HCT116 (cell line): ENCODE measurements at regions not wholly inside any gene's neighbourhood (a gene's known extent, or its start where the extent isn't known, plus 50 kb on each side); places are given as distances from the start of the nearest gene placed in this dataset.
A peak's percentile ranks its signal among the peaks of the same experiment; 100 is the strongest.

Source experiments
- ATAC-seq: fragments of 200-7000 bp; cut with Tn5 transposase; 2 replicates; pipeline ENCODE4 v1.9.1; 2020; ENCODE audit warnings: mild to moderate bottlenecking, moderate library complexity
- BruUV-seq: library from RNA; stranded (reverse); fragments of 400-500 nt; replicated peaks from 2 replicates; lab custom pipeline; 2021; lab: Mats Ljungman, UMichigan
- CTCF ChIA-PET: fragments of 300-600 bp; sonication (Branson Sonifier 250); formaldehyde crosslinking; loops from one replicate; lab custom pipeline; 2021; ENCODE audit warnings: antibody characterized with exemption; lab: Charles Lee
- POLR2A ChIA-PET: fragments of 300-600, 350-600 bp; sonication (Branson Sonifier 250); formaldehyde crosslinking; loops from one replicate; lab custom pipeline; 2021; ENCODE audit warnings: antibody characterized with exemption; lab: Charles Lee
- RAD21 ChIA-PET, 2 experiments: fragments of 300-600 bp; sonication (Branson Sonifier 250); formaldehyde crosslinking; loops; one replicate each; lab custom pipeline; 2023; ENCODE audit warnings: low total read pairs in 2 of 2; ENCODE audit not compliant: uncharacterized antibody in 2 of 2, unreplicated experiment in 2 of 2, low non-redundant PET in 1 of 2; lab: Charles Lee
- DNase-seq: peaks from one replicate; pipeline ENCODE4 v3.0.0-alpha.2; 2010; ENCODE audit warnings: low read depth, low spot score
- H2AFZ ChIP-seq: fragments of 200-600 bp; shearing (Covaris generic), sonication (generic); 2 replicates; pipeline ENCODE4 v1.6.1; 2017; ENCODE audit warnings: low read depth, mixed run types, mixed read lengths, antibody characterized with exemption, low read length; ENCODE audit not compliant: poor library complexity, severe bottlenecking
- H3K27ac ChIP-seq: 2 replicates; pipeline ENCODE4 v1.5.1; 2012; ENCODE audit warnings: low read depth, low read length
- H3K27me3 ChIP-seq: fragments of 200-600 bp; sonication (generic); 2 replicates; pipeline ENCODE4 v1.6.1; 2016; ENCODE audit warnings: mixed run types, low read length, mixed read lengths; ENCODE audit not compliant: insufficient read depth
- H3K36me3 ChIP-seq, 2 experiments: fragments of 200-500 bp in 1 of 2; fragments of 200-600 bp in 1 of 2; sonication (Bioruptor generic) in 1 of 2; sonication (generic) in 1 of 2; 2 replicates each; pipeline versions ENCODE4 v1.5.1 to v1.6.1; 2014 to 2016; ENCODE audit warnings: low read length in 2 of 2, inconsistent platforms in 1 of 2, mixed read lengths in 1 of 2, mixed run types in 1 of 2; ENCODE audit not compliant: insufficient read depth in 2 of 2, control insufficient read depth in 1 of 2
- H3K4me1 ChIP-seq, 2 experiments: fragments of 200-600 bp in 1 of 2; sonication (generic) in 1 of 2; 2 replicates each; pipeline versions ENCODE4 v1.5.1 to v1.6.1; 2012 to 2017; ENCODE audit warnings: low read length in 2 of 2, inconsistent platforms in 1 of 2, mild to moderate bottlenecking in 1 of 2, mixed read lengths in 1 of 2, mixed run types in 1 of 2, moderate library complexity in 1 of 2; ENCODE audit not compliant: insufficient read depth in 2 of 2, control insufficient read depth in 1 of 2
- H3K4me2 ChIP-seq: fragments of 200-600 bp; sonication (generic); 2 replicates; pipeline ENCODE4 v1.6.1; 2017; ENCODE audit warnings: mixed run types, low read length, mixed read lengths
- H3K4me3 ChIP-seq, 2 experiments: fragments of 200-600 bp in 1 of 2; sonication (generic) in 1 of 2; replicated peaks in 1 of 2; 2 replicates each; pipeline ENCODE4 v1.5.1; 2011 to 2016; ENCODE audit warnings: low read length in 2 of 2, control low read depth in 1 of 2, low read depth in 1 of 2, mild to moderate bottlenecking in 1 of 2, mixed read lengths in 1 of 2, mixed run types in 1 of 2
- H3K79me2 ChIP-seq: fragments of 200-600 bp; sonication (generic); 2 replicates; pipeline ENCODE4 v1.6.1; 2017; ENCODE audit warnings: mild to moderate bottlenecking, mixed run types, low read length, moderate library complexity, mixed read lengths; ENCODE audit not compliant: insufficient read depth
- H3K9ac ChIP-seq: fragments of 200-600 bp; sonication (generic); 2 replicates; pipeline ENCODE4 v1.6.1; 2016; ENCODE audit warnings: low read length, mixed read lengths
- H3K9me2 ChIP-seq: fragments of 200-600 bp; sonication (generic), shearing (Covaris generic); 2 replicates; pipeline ENCODE4 v1.6.1; 2017; ENCODE audit warnings: mixed run types, mild to moderate bottlenecking, moderate library complexity; ENCODE audit not compliant: insufficient read depth
- H3K9me3 ChIP-seq, 2 experiments: fragments of 200-500 bp in 1 of 2; fragments of 200-600 bp in 1 of 2; sonication (Bioruptor generic) in 1 of 2; sonication (generic) in 1 of 2; 2 replicates each; pipeline ENCODE4 v1.6.1; 2014 to 2017; ENCODE audit warnings: low read length in 2 of 2, mixed read lengths in 2 of 2, inconsistent platforms in 1 of 2, low read depth in 1 of 2, mild to moderate bottlenecking in 1 of 2, mixed run types in 1 of 2, moderate library complexity in 1 of 2; ENCODE audit not compliant: control insufficient read depth in 1 of 2, insufficient read depth in 1 of 2
- H4K20me1 ChIP-seq: fragments of 200-600 bp; sonication (generic), shearing (Covaris generic); 2 replicates; pipeline ENCODE4 v1.6.1; 2017; ENCODE audit warnings: mixed run types, mild to moderate bottlenecking, moderate library complexity; ENCODE audit not compliant: insufficient read depth
- ATF3 ChIP-seq: IDR thresholded peaks from 2 replicates; pipeline ENCODE4 v1.6.1; 2012
- CBX3 ChIP-seq: IDR thresholded peaks from 2 replicates; pipeline ENCODE4 v1.6.1; 2012; ENCODE audit warnings: low read depth
- CTCF ChIP-seq, 3 experiments: fragments of 200-600 bp in 1 of 3; sonication (generic) in 1 of 3; IDR thresholded peaks in 2 of 3; conservative IDR thresholded peaks in 1 of 3; 2 replicates each; pipeline ENCODE4 v1.5.1; 2012 to 2017; ENCODE audit warnings: low read depth in 2 of 3, low read length in 2 of 3, antibody characterized with exemption in 1 of 3, borderline replicate concordance in 1 of 3, control low read depth in 1 of 3, mild to moderate bottlenecking in 1 of 3, mixed read lengths in 1 of 3, mixed run types in 1 of 3, moderate library complexity in 1 of 3; ENCODE audit not compliant: insufficient read depth in 1 of 3
- EGR1 ChIP-seq: IDR thresholded peaks from 2 replicates; pipeline ENCODE4 v1.6.1; 2012; ENCODE audit warnings: low read depth
- EZH2 ChIP-seq: fragments of 200-600 bp; sonication (generic); IDR thresholded peaks from 2 replicates; pipeline ENCODE4 v1.6.1; 2017; ENCODE audit warnings: antibody characterized with exemption, mixed run types
- RAD21 ChIP-seq: IDR thresholded peaks from 2 replicates; pipeline ENCODE4 v1.6.1; 2012; ENCODE audit warnings: low read depth, mild to moderate bottlenecking
- SIN3A ChIP-seq: IDR thresholded peaks from 2 replicates; pipeline ENCODE4 v1.6.1; 2012; ENCODE audit warnings: low read depth
- SRF ChIP-seq: IDR thresholded peaks from 2 replicates; pipeline ENCODE4 v1.6.1; 2012; ENCODE audit warnings: low read depth
- ZFX ChIP-seq: fragments of 450-650 bp; IDR thresholded peaks from 2 replicates; pipeline ENCODE4 v1.6.1; 2017
- intact Hi-C: fragments of 100-400 bp; cut with micrococcal nuclease; formaldehyde crosslinking; loops from 2 replicates; pipeline ENCODE4 v1.10.0; 2022

DNA sequence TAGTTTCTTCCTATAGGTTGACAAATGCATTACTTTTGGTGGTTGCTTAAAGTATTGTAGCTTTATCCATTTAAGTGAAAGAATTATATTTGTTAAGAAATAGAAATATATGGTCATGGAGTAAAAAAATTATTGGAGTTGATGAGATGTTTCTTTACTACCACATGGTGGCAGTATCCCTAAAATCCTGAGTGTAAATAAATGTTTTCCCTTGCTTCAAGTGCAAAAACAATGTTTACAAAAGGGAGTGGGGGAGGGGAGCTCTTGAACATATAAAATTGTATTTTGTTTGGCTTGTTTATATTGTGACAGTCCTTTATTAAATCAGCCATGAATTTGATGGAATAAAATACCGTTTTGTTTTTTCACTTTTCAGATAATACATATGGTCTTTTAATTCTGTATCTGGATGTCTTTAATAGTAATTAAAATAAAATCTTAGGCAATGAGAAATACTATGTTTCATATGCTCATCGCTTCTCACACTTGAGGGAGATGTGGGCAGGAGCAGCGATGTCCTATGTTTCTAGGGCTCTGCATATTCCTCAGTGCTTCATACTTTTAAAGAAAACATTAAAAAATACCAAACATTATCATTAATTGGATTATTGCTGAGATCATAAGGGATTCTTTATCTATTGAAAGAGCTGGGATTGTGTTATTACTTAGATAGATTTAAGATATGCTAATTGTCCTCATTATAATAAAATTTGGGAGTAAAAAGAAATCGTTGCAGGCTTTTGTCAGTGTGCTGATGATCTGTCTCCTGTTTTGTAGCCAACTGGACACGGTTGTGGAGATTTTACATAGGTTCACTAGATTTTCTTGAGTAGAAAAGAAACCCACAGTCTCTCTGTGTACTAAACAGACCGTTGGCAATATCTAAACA lies 349.7 kb downstream of the TUSC7 start:
- CTCF ChIA-PET: no interaction called here
- H3K9ac ChIP-seq: no peak overlapping the region
- H3K9me2 ChIP-seq: no peaks in the 10 kb centered on the region
- no peaks in the 10 kb centered on the region for H3K79me2 ChIP-seq
- H3K27ac ChIP-seq: no peak overlapping the region
- no TSS peak for BruUV-seq
- RAD21 ChIA-PET: no interaction called here
- POLR2A ChIA-PET: no interaction called here
- no peaks in the 10 kb centered on the region for H3K9me3 ChIP-seq
- H3K36me3 ChIP-seq: no peaks in the 10 kb centered on the region
- H3K4me2 ChIP-seq: no peak overlapping the region
- DNase-seq: peak; percentile 6
- no peak overlapping the region for H3K4me3 ChIP-seq
- H3K27me3 ChIP-seq: no peaks in the 10 kb centered on the region
- H3K4me1 ChIP-seq: no peaks in the 10 kb centered on the region
- TF ChIP-seq RAD21: peak; percentile 29; the same call in 1 of the 2 replicates
- TF ChIP-seq CTCF (IDR thresholded peaks at IDR 0.05 in 2 of 3, conservative IDR thresholded peaks at IDR 0.05 in 1 of 3; ENCODE audit: borderline replicate concordance in 1 of 3, insufficient read depth in 1 of 3, low read depth in 2 of 3, low read length in 2 of 3): peak; percentile 13 to 54 (median 16); a peak in 4 of 6 replicates
- no peak for TF ChIP-seq EGR1
- TF ChIP-seq ZFX: no peak
- TF ChIP-seq ATF3: no peak
- no peaks in the 10 kb centered on the region for H4K20me1 ChIP-seq
- H2AFZ ChIP-seq: no peak overlapping the region
- intact Hi-C loops: loop anchor here (5.0 kb wide), 2 partner anchors 468 to 1758 kb away; no protein-coding TSS in a partner anchor
- no peak for ATAC-seq

GRCh38 chr3:117059956-117060270 lies 350.3 kb downstream of the TUSC7 start:
- no peak for DNase-seq
- intact Hi-C loops: loop anchor here (5.0 kb wide), 2 partner anchors 467 to 1757 kb away; no protein-coding TSS in a partner anchor
- Histone ChIP-seq H3K9me3 (no peaks in the 10 kb centered on the region), H3K27me3 (no peaks in the 10 kb centered on the region), H3K79me2 (no peaks in the 10 kb centered on the region), H3K9me2 (no peaks in the 10 kb centered on the region), H4K20me1 (no peaks in the 10 kb centered on the region), H3K27ac (no peak overlapping the region), H3K9ac (no peak overlapping the region), H3K36me3 (no peaks in the 10 kb centered on the region), H3K4me2 (no peak overlapping the region), H3K4me1 (no peaks in the 10 kb centered on the region), H3K4me3 (no peak overlapping the region), H2AFZ (no peak overlapping the region)
- ChIA-PET POLR2A (no interaction called here), RAD21 (no interaction called here), CTCF (no interaction called here)
- TF ChIP-seq CBX3 (no peak), SRF (no peak), EZH2 (no peak), CTCF (IDR thresholded peaks at IDR 0.05 in 2 of 3, conservative IDR thresholded peaks at IDR 0.05 in 1 of 3; ENCODE audit: borderline replicate concordance in 1 of 3, insufficient read depth in 1 of 3, low read depth in 2 of 3, low read length in 2 of 3) (no peak), SIN3A (no peak)
- BruUV-seq: no TSS peak
- no peak for ATAC-seq
